HUES64 (cell line): ENCODE measurements at regions not wholly inside any gene's neighbourhood (a gene's known extent, or its start where the extent isn't known, plus 50 kb on each side); places are given as distances from the start of the nearest gene placed in this dataset.
"Not testable (repeated sequence)": the region's sequence is repeated elsewhere in the genome, so short reads cannot be mapped to it uniquely, and the experiment has no call there.

Source experiments
- H3K27ac ChIP-seq: 2 replicates; pipeline ENCODE4 v1.7.0; 2013; ENCODE audit warnings: low read depth, low read length, inconsistent platforms
- H3K27me3 ChIP-seq: 2 replicates; pipeline ENCODE4 v1.6.1; 2013; ENCODE audit warnings: mild to moderate bottlenecking, low read length; ENCODE audit not compliant: insufficient read depth
- H3K36me3 ChIP-seq: 2 replicates; pipeline ENCODE4 v1.6.1; 2013; ENCODE audit warnings: mild to moderate bottlenecking, low read length; ENCODE audit not compliant: insufficient read depth
- H3K4me1 ChIP-seq: 2 replicates; pipeline ENCODE4 v1.6.1; 2013; ENCODE audit warnings: mild to moderate bottlenecking, low read length, moderate library complexity; ENCODE audit not compliant: insufficient read depth
- H3K4me3 ChIP-seq: 2 replicates; pipeline ENCODE4 v1.5.1; 2013; ENCODE audit warnings: mild to moderate bottlenecking, low read length, moderate library complexity
- H3K9ac ChIP-seq: 2 replicates; pipeline ENCODE4 v1.6.1; 2013; ENCODE audit warnings: mild to moderate bottlenecking, low read depth, low read length
- H3K9me3 ChIP-seq: 2 replicates; pipeline ENCODE4 v1.6.1; 2013; ENCODE audit warnings: low read depth, low read length; ENCODE audit not compliant: insufficient read depth
- WGBS: fragments of 150-250, 120-280 bp; methylation state at CpG from one replicate; pipeline ENCODE4 v1.1.7; 2013; ENCODE audit warnings: missing lambda C conversion rate; 5-methylcytosine and 5-hydroxymethylcytosine counted together

- Histone ChIP-seq H3K27ac (no peak overlapping the region), H3K4me1 (no peaks in the 10 kb centered on the region), H3K9ac (no peak overlapping the region), H3K4me3 (no peak overlapping the region), H3K27me3 (no peaks in the 10 kb centered on the region), H3K36me3 (no peaks in the 10 kb centered on the region), H3K9me3 (no peaks in the 10 kb centered on the region)
- WGBS = 88% methylated on average over 3 of the region's 4 CpGs
Observed at GRCh38 chr15:93771196-93772030, 459.9 kb upstream of the MCTP2 start.

GRCh38 chr15:93770788-93771187 is 460.6 kb upstream of the MCTP2 start:
- H3K4me1 ChIP-seq = no peaks in the 10 kb centered on the region
- H3K9ac ChIP-seq = no peak overlapping the region
- H3K27ac ChIP-seq = no peak overlapping the region
- H3K27me3 ChIP-seq = no peaks in the 10 kb centered on the region
- no peaks in the 10 kb centered on the region for H3K9me3 ChIP-seq
- H3K36me3 ChIP-seq = no peaks in the 10 kb centered on the region
- 93% methylated on average over 1 of the region's 1 CpG for WGBS
- H3K4me3 ChIP-seq = no peak overlapping the region

GRCh38 chr15:93762036-93762435 is 469.3 kb upstream of the MCTP2 start:
- no peak overlapping the region for H3K4me3 ChIP-seq

GRCh38 chr15:93759629-93760028 is 471.7 kb upstream of the MCTP2 start:
- Histone ChIP-seq H3K27ac (no peak overlapping the region), H3K27me3 (no peaks in the 10 kb centered on the region), H3K9ac (no peak overlapping the region), H3K4me1 (peaks cover 5% of the 10 kb centered on the region; the same call in 1 of the 2 replicates), H3K9me3 (no peaks in the 10 kb centered on the region), H3K36me3 (no peaks in the 10 kb centered on the region), H3K4me3 (no peak overlapping the region)
- 71% methylated on average over 2 of the region's 3 CpGs for WGBS

More at GRCh38 chr15:93762036-93762435, 469.3 kb upstream of the MCTP2 start:
- Histone ChIP-seq H3K9me3 (no peaks in the 10 kb centered on the region), H3K9ac (no peak overlapping the region), H3K27ac (no peak overlapping the region), H3K36me3 (no peaks in the 10 kb centered on the region), H3K27me3 (no peaks in the 10 kb centered on the region), H3K4me1 (peaks cover 5% of the 10 kb centered on the region; the same call in 1 of the 2 replicates)
- 98% methylated on average over 3 of the region's 3 CpGs for WGBS

- Histone ChIP-seq H3K4me3 (no peak overlapping the region), H3K4me1 (peaks cover 5% of the 10 kb centered on the region; the same call in 1 of the 2 replicates), H3K36me3 (no peaks in the 10 kb centered on the region), H3K27ac (no peak overlapping the region), H3K9ac (no peak overlapping the region), H3K27me3 (no peaks in the 10 kb centered on the region), H3K9me3 (no peaks in the 10 kb centered on the region)
- WGBS = 95% methylated on average over 2 of the region's 2 CpGs
Observed at GRCh38 chr15:93758824-93759223, 472.5 kb upstream of the MCTP2 start.

- H3K27ac ChIP-seq = no peak overlapping the region
- H3K4me3 ChIP-seq = no peak overlapping the region
- no peak overlapping the region for H3K9ac ChIP-seq
- H3K9me3 ChIP-seq = no peaks in the 10 kb centered on the region
- no peaks in the 10 kb centered on the region for H3K36me3 ChIP-seq
- no peaks in the 10 kb centered on the region for H3K4me1 ChIP-seq
- H3K27me3 ChIP-seq = no peaks in the 10 kb centered on the region
Observed at GRCh38 chr15:93748710-93749109, 482.7 kb upstream of the MCTP2 start.

- not testable (repeated sequence) for H3K27ac ChIP-seq, H3K4me1 ChIP-seq, H3K27me3 ChIP-seq, H3K9ac ChIP-seq, H3K4me3 ChIP-seq, H3K36me3 ChIP-seq
- H3K9me3 ChIP-seq = peaks cover 40% of the 10 kb centered on the region
- WGBS = 92% methylated on average over 8 of the region's 8 CpGs
Observed at GRCh38 chr15:93734976-93735375, 496.4 kb upstream of the MCTP2 start.

- Histone ChIP-seq H3K4me1 (no peaks in the 10 kb centered on the region), H3K9ac (no peak overlapping the region), H3K36me3 (no peaks in the 10 kb centered on the region), H3K4me3 (no peak overlapping the region), H3K27me3 (no peaks in the 10 kb centered on the region), H3K9me3 (peaks cover 7% of the 10 kb centered on the region; the same call in 1 of the 2 replicates), H3K27ac (no peak overlapping the region)
- WGBS = 92% methylated on average over 11 of the region's 11 CpGs
Observed at GRCh38 chr15:93730724-93731123, 500.6 kb upstream of the MCTP2 start.

GRCh38 chr15:93722165-93722564 is 509.2 kb upstream of the MCTP2 start:
- Histone ChIP-seq H3K27ac (no peak overlapping the region), H3K36me3 (no peaks in the 10 kb centered on the region), H3K27me3 (no peaks in the 10 kb centered on the region), H3K9ac (no peak overlapping the region), H3K9me3 (no peaks in the 10 kb centered on the region), H3K4me3 (no peak overlapping the region), H3K4me1 (no peaks in the 10 kb centered on the region)

GRCh38 chr15:93720607-93721006 is 510.8 kb upstream of the MCTP2 start:
- H3K27me3 ChIP-seq = no peaks in the 10 kb centered on the region
- H3K9ac ChIP-seq = no peak overlapping the region
- 72% methylated on average over 2 of the region's 3 CpGs for WGBS
- H3K4me3 ChIP-seq = no peak overlapping the region
- H3K9me3 ChIP-seq = no peaks in the 10 kb centered on the region
- no peaks in the 10 kb centered on the region for H3K36me3 ChIP-seq
- no peak overlapping the region for H3K27ac ChIP-seq
- H3K4me1 ChIP-seq = peaks cover 4% of the 10 kb centered on the region; the same call in 1 of the 2 replicates

GRCh38 chr15:93719921-93720351 is 511.4 kb upstream of the MCTP2 start:
- H3K9me3 ChIP-seq = no peaks in the 10 kb centered on the region
- H3K27me3 ChIP-seq = no peaks in the 10 kb centered on the region
- H3K4me1 ChIP-seq = peaks cover 4% of the 10 kb centered on the region; the same call in 1 of the 2 replicates
- H3K36me3 ChIP-seq = no peaks in the 10 kb centered on the region
- no peak overlapping the region for H3K9ac ChIP-seq
- no peak overlapping the region for H3K27ac ChIP-seq
- 100% methylated on average over 2 of the region's 2 CpGs for WGBS
- H3K4me3 ChIP-seq = no peak overlapping the region
